ENCODE measurements at regions not wholly inside any gene's neighbourhood (a gene's known extent, or its start where the extent isn't known, plus 50 kb on each side); places are given as distances from the start of the nearest gene placed in this dataset.

DNA sequence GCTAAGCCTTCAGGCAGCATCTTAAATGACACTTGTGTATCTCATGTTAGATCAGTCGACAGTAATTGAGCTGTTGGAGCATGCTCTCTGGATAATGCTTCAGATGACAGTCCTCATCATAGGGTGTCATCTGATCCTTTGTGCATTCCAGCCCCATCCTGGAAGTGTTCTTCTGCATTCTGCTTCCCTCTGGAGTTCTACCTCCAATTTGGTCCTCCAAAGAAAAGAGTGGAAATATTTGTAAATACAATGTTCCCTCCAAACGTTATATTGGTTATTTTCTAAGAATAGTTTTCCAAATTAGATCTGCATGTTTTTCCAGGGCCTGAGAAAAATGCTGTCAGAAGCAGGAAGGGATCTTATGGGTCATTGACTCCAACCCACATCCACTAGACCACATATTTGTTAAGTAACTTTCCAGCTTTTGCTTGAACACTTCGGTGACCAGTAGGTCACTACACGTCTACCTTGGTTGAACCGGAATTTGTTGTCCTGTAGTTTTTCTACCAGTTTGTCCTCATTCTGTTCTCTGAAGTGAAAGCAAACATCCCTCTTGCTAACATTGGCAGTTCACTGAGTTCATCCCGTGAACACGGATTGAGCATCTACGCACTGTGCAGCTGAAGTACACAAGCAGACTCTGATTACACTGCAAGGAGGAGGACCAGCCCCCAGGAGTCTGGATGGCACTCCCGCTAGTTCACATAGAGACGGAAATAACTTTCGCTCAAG, 136.0 kb downstream of the TLR5 start:
- no peak for DNase-seq
- Mint-ChIP-seq H3K27ac (no peak overlapping the region), H3K27me3 (no peaks in the 10 kb centered on the region), H3K4me3 (no peak overlapping the region), H3K4me1 (no peaks in the 10 kb centered on the region), H3K36me3 (no peaks in the 10 kb centered on the region), H3K9me3 (no peaks in the 10 kb centered on the region)
- CTCF ChIA-PET, result no interaction called here

DNA sequence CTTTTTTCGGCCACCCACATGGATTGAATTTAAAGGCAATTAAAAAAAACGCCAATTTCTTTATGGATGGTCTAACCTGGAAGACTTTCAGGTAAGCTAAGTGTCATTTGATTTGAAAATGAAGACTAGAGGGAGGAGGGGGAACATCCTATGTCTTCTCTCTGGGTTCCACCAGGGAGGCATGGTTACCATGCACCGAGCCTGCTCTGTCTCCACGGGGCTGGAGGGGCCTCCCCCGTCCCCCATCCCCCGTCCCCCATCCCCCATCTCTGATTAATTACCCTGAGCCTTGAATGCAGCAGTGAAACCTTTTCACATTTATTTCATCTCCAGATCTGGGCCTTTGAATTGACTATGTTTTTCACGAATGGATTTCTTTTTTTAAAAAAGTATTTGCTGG, 135.1 kb downstream of the TLR5 start:
- CTCF ChIA-PET, result no interaction called here
- H3K4me1 Mint-ChIP-seq, result no peaks in the 10 kb centered on the region
- no peak overlapping the region for H3K27ac Mint-ChIP-seq
- H3K36me3 Mint-ChIP-seq, result no peaks in the 10 kb centered on the region
- no peak overlapping the region for H3K4me3 Mint-ChIP-seq
- no peak for DNase-seq
- no peaks in the 10 kb centered on the region for H3K27me3 Mint-ChIP-seq
- no peaks in the 10 kb centered on the region for H3K9me3 Mint-ChIP-seq

DNA sequence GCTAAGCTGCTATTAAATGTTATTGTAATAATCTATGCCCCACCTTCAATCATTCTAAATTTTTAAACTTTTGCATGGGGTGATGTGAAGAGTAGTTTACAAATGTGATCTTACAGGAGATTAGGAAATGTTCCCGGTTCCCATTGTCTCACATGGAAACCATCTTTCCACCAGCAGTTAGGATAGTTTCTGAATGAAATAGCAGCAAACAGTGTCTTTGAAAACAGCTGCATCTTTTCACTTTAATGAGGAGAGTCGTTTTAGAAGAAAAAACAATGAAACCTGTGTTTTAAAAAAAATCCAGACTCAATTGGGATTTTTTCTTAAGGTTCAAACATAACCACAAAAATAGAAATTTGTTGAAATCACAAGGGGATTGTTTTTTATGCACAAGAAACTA, 134.2 kb downstream of the TLR5 start:
- DNase-seq, result no peak
- Mint-ChIP-seq H3K27ac (no peak overlapping the region), H3K36me3 (no peaks in the 10 kb centered on the region), H3K4me1 (no peaks in the 10 kb centered on the region), H3K27me3 (no peaks in the 10 kb centered on the region), H3K4me3 (no peak overlapping the region), H3K9me3 (no peaks in the 10 kb centered on the region)
- CTCF ChIA-PET, result no interaction called here

- Mint-ChIP-seq H3K4me1 (no peaks in the 10 kb centered on the region), H3K9me3 (no peaks in the 10 kb centered on the region), H3K27me3 (no peaks in the 10 kb centered on the region), H3K4me3 (no peak overlapping the region), H3K36me3 (no peaks in the 10 kb centered on the region), H3K27ac (no peak overlapping the region)
- DNase-seq, result no peak
- CTCF ChIA-PET, result no interaction called here
Observed at GRCh38 chr1:223009406-223009805, 133.6 kb downstream of the TLR5 start.

- CTCF ChIA-PET, result no interaction called here
- Mint-ChIP-seq H3K27ac (no peak overlapping the region), H3K27me3 (no peaks in the 10 kb centered on the region), H3K4me3 (no peak overlapping the region), H3K36me3 (no peaks in the 10 kb centered on the region), H3K4me1 (no peaks in the 10 kb centered on the region), H3K9me3 (no peaks in the 10 kb centered on the region)
- no peak for DNase-seq
Observed at GRCh38 chr1:223010582-223011504, 132.2 kb downstream of the TLR5 start.

- no peaks in the 10 kb centered on the region for H3K36me3 Mint-ChIP-seq
- CTCF ChIA-PET, result no interaction called here
- H3K27me3 Mint-ChIP-seq, result no peaks in the 10 kb centered on the region
- H3K4me1 Mint-ChIP-seq, result no peaks in the 10 kb centered on the region
- DNase-seq, result no peak
- H3K4me3 Mint-ChIP-seq, result no peak overlapping the region
- no peaks in the 10 kb centered on the region for H3K9me3 Mint-ChIP-seq
- H3K27ac Mint-ChIP-seq, result no peak overlapping the region
Observed at GRCh38 chr1:223011505-223011856, 131.6 kb downstream of the TLR5 start.

DNA sequence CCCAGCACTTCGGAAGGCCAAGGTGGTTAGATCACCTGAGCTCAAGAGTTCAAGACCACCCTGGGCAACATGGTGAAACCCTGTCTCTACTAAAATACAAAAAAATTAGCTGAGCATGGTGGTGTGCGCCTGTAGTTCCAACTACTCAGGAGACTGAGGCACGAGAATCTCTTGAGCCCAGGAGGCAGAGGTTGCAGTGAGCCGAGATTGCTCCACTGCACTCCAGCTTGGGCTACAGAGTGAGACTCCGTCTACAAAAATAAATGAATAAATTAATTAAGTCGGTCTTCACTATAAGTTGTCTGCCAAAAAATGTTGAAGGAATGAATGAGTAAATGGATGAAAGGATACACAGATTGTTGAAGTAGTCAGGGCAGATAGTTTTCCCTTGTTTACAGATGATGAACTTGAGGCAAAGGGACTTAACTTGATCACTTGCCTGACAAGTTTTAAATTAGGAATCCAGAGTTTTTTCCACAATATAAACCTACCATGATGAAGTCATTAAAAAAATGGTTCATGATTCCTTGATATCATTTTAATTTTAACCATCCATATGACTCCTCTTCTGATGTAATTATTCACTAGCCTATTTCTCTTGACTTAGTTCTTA, 130.8 kb downstream of the TLR5 start:
- CTCF ChIA-PET, result no interaction called here
- no peaks in the 10 kb centered on the region for H3K27me3 Mint-ChIP-seq
- no peak for DNase-seq
- H3K27ac Mint-ChIP-seq, result no peak overlapping the region
- H3K4me1 Mint-ChIP-seq, result no peaks in the 10 kb centered on the region
- no peaks in the 10 kb centered on the region for H3K9me3 Mint-ChIP-seq
- no peak overlapping the region for H3K4me3 Mint-ChIP-seq
- no peaks in the 10 kb centered on the region for H3K36me3 Mint-ChIP-seq

DNA sequence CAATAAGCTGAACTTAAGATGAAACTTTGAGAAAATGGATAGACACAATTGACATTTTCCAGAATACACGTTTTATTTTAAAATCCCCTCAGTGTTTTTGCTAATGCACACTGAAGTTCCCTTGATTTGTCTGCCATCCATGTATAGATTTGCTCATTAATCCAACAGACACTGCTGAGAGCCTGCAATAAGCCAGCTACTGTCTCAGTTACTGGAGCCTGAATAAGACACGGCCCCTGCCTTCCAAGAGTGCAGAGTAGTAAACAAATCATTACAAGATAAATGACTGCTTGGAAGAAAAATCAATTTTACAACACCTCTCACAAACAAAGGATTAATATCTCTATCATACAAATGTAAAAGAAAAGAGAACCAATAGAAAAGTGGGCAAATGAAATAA, 130.1 kb downstream of the TLR5 start:
- Mint-ChIP-seq H3K9me3 (no peaks in the 10 kb centered on the region), H3K27ac (no peak overlapping the region), H3K4me1 (no peaks in the 10 kb centered on the region), H3K36me3 (no peaks in the 10 kb centered on the region), H3K27me3 (no peaks in the 10 kb centered on the region), H3K4me3 (no peak overlapping the region)
- CTCF ChIA-PET, result no interaction called here
- DNase-seq, result no peak

GRCh38 chr1:223014142-223014873, 128.7 kb downstream of the TLR5 start:
- DNase-seq, result no peak
- H3K9me3 Mint-ChIP-seq, result no peaks in the 10 kb centered on the region
- H3K4me3 Mint-ChIP-seq, result no peak overlapping the region
- H3K36me3 Mint-ChIP-seq, result no peaks in the 10 kb centered on the region
- no peak overlapping the region for H3K27ac Mint-ChIP-seq
- no peaks in the 10 kb centered on the region for H3K4me1 Mint-ChIP-seq
- CTCF ChIA-PET, result no interaction called here
- H3K27me3 Mint-ChIP-seq, result no peaks in the 10 kb centered on the region

DNA sequence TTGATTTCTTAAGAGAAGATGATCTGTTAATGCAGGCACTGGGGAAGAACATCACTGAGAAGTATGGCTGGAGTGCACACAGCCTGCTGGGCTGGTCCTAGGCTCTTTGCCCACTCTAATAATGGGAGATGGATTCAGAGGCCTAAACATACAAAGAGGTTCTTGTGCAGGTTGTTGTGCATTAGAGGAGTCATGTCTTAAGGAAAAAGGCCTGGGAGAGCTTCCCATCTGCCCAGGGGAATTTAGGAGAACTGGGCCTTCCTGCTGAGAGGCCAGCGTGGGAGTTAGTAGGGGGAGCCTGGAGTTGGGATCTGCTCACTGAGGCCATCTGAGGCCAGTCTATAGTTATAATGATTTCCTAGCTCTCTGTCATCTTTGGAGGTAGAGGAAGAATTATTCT, 126.7 kb downstream of the TLR5 start:
- CTCF ChIA-PET, result no interaction called here
- H3K4me3 Mint-ChIP-seq, result no peak overlapping the region
- no peaks in the 10 kb centered on the region for H3K27me3 Mint-ChIP-seq
- no peaks in the 10 kb centered on the region for H3K36me3 Mint-ChIP-seq
- no peak overlapping the region for H3K27ac Mint-ChIP-seq
- DNase-seq, result no peak
- no peaks in the 10 kb centered on the region for H3K9me3 Mint-ChIP-seq
- H3K4me1 Mint-ChIP-seq, result no peaks in the 10 kb centered on the region

DNA sequence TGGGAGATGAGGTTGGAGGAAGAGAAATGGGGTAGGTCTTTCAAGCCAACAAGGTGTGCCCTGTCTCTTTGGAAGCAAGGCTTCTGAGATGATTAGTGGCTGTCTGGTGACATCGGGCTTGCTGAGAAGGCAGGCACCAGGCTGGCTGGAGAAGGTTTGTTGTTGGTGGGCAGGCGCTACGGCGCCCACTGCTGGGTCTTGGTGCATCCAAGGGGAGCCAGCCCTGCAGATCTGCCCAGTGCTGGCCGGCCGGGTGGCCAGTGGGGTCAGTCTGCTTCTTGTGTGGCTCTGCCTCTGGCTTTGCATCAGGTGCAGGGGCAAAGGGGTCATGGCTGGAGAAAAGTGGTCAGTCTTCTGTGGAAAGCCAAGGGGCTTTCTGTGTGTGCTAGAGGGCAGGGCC, 126.2 kb downstream of the TLR5 start:
- no peaks in the 10 kb centered on the region for H3K27me3 Mint-ChIP-seq
- no peak overlapping the region for H3K27ac Mint-ChIP-seq
- H3K4me3 Mint-ChIP-seq, result no peak overlapping the region

DNA sequence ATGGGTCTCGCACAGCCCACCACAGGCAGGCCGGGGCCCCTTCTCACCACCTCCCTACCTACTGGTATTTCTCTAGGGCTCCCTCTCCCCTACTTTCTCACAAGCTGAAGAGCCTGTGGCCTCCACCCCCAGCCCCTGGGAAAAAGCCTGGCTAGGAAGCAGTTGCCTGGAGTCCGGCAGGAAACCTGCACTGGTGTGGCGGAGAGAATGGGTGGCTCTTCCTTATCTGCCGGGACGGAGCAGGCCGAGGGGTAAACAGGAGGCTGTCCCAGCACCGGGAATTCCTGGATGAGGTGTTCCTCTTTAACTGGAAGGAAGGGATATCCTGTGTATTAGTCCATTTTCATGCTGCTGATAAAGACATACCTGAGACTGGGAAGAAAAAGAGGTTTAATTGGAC, 125.8 kb downstream of the TLR5 start:
- Mint-ChIP-seq H3K27ac (no peak overlapping the region), H3K4me1 (no peaks in the 10 kb centered on the region), H3K27me3 (no peaks in the 10 kb centered on the region), H3K4me3 (no peak overlapping the region), H3K36me3 (no peaks in the 10 kb centered on the region), H3K9me3 (no peaks in the 10 kb centered on the region)
- CTCF ChIA-PET, result no interaction called here
- no peak for DNase-seq

More for the DNA sequence above, 126.2 kb downstream of the TLR5 start:
- DNase-seq, result no peak
- no peaks in the 10 kb centered on the region for H3K9me3 Mint-ChIP-seq
- no peaks in the 10 kb centered on the region for H3K4me1 Mint-ChIP-seq
- H3K36me3 Mint-ChIP-seq, result no peaks in the 10 kb centered on the region
- CTCF ChIA-PET, result no interaction called here

- H3K4me1 Mint-ChIP-seq, result no peaks in the 10 kb centered on the region
- CTCF ChIA-PET, result no interaction called here
- no peaks in the 10 kb centered on the region for H3K9me3 Mint-ChIP-seq
- no peak overlapping the region for H3K27ac Mint-ChIP-seq
- H3K27me3 Mint-ChIP-seq, result no peaks in the 10 kb centered on the region
- no peaks in the 10 kb centered on the region for H3K36me3 Mint-ChIP-seq
- DNase-seq, result no peak
- no peak overlapping the region for H3K4me3 Mint-ChIP-seq
Observed at GRCh38 chr1:223018534-223018933, 124.5 kb downstream of the TLR5 start.

GRCh38 chr1:223019256-223019655, 123.8 kb downstream of the TLR5 start:
- no peak for DNase-seq
- no peak overlapping the region for H3K27ac Mint-ChIP-seq

More at GRCh38 chr1:223019256-223019655, 123.8 kb downstream of the TLR5 start:
- H3K9me3 Mint-ChIP-seq, result no peaks in the 10 kb centered on the region
- no peaks in the 10 kb centered on the region for H3K4me1 Mint-ChIP-seq
- no peaks in the 10 kb centered on the region for H3K36me3 Mint-ChIP-seq
- H3K27me3 Mint-ChIP-seq, result no peaks in the 10 kb centered on the region
- H3K4me3 Mint-ChIP-seq, result no peak overlapping the region
- CTCF ChIA-PET, result no interaction called here

Data from activated naive CD4-positive, alpha-beta T cell treated with anti-CD3 and anti-CD28 coated beads, Interleukin-2, amount 10 ng/mL, durations not matched to agents 7 days and 5 days (primary cell).